Calu3 (cell line): ENCODE measurements at regions not wholly inside any gene's neighbourhood (a gene's known extent, or its start where the extent isn't known, plus 50 kb on each side); places are given as distances from the start of the nearest gene placed in this dataset.

ENCODE experiments used
- BruUV-seq: library from RNA; stranded (reverse); fragments of 400-500 nt; replicated peaks from 2 replicates; lab custom pipeline; 2021; lab: Mats Ljungman, UMichigan
- CTCF ChIA-PET: fragments of 300-600 bp; sonication (Branson Sonifier 250); formaldehyde crosslinking; loops from one replicate; lab custom pipeline; 2022; ENCODE audit warnings: antibody characterized with exemption; lab: Charles Lee
- DNase-seq: peaks from one replicate; pipeline ENCODE4 v3.0.0; 2022
- H3K27ac Mint-ChIP-seq: one replicate; pipeline ENCODE4 v1.8.0; 2022; ENCODE audit warnings: mixed read lengths; ENCODE audit not compliant: unreplicated experiment
- H3K27me3 Mint-ChIP-seq: one replicate; pipeline ENCODE4 v1.8.0; 2022; ENCODE audit warnings: mixed read lengths; ENCODE audit not compliant: unreplicated experiment
- H3K36me3 Mint-ChIP-seq: one replicate; pipeline ENCODE4 v1.8.0; 2022; ENCODE audit warnings: mild to moderate bottlenecking, moderate library complexity, mixed read lengths; ENCODE audit not compliant: insufficient read depth, unreplicated experiment
- H3K4me1 Mint-ChIP-seq: one replicate; pipeline ENCODE4 v1.8.0; 2022; ENCODE audit warnings: mild to moderate bottlenecking, low read depth, mixed read lengths; ENCODE audit not compliant: unreplicated experiment
- H3K4me3 Mint-ChIP-seq: one replicate; pipeline ENCODE4 v1.8.0; 2022; ENCODE audit warnings: mild to moderate bottlenecking, low read depth, moderate library complexity, mixed read lengths; ENCODE audit not compliant: unreplicated experiment
- H3K9me3 Mint-ChIP-seq: one replicate; pipeline ENCODE4 v1.8.0; 2022; ENCODE audit warnings: low read depth, mixed read lengths; ENCODE audit not compliant: unreplicated experiment
- CTCF ChIP-seq: fragments of 200-600 bp; IDR thresholded peaks from one replicate; pipeline ENCODE4 v1.8.0; 2022; ENCODE audit warnings: antibody characterized with exemption; ENCODE audit not compliant: unreplicated experiment
- intact Hi-C: fragments of 100-400 bp; cut with micrococcal nuclease; formaldehyde crosslinking; loops from one replicate; pipeline ENCODE4 v1.10.0; 2022; ENCODE audit not compliant: unreplicated experiment

DNA sequence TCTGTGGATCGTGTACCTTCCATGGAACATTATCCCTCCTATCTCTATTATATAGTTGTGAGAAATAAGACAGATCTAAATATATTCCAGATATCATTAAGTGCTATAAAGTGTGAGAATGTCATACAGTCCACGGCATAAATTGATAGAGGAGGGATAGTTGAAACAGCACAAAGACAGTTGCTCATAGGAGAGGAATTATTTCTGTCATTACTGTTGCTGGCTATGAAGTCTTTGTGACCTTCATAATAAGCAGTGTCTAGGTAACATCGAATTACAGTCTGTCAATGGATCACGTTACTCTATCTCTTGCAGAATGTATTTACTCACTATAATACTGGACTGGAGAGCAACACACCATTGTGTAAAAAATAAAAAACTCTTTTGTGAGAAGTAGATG, 671.5 kb upstream of the PCDH20 start:
- Mint-ChIP-seq H3K36me3 (no peaks in the 10 kb centered on the region), H3K4me3 (no peak overlapping the region), H3K9me3 (no peaks in the 10 kb centered on the region), H3K27me3 (no peaks in the 10 kb centered on the region), H3K27ac (no peak overlapping the region), H3K4me1 (no peaks in the 10 kb centered on the region)
- no peak for DNase-seq
- TF ChIP-seq CTCF, result no peak
- no TSS peak for BruUV-seq
- CTCF ChIA-PET, result no interaction called here
- intact Hi-C loops, result no loop called here

GRCh38 chr13:62085337-62086229, 669.9 kb upstream of the PCDH20 start:
- no peaks in the 10 kb centered on the region for H3K4me1 Mint-ChIP-seq
- no peak overlapping the region for H3K27ac Mint-ChIP-seq
- H3K27me3 Mint-ChIP-seq, result no peaks in the 10 kb centered on the region

GRCh38 chr13:62084728-62085127, 669.1 kb upstream of the PCDH20 start:
- no peak for DNase-seq
- Mint-ChIP-seq H3K4me1 (no peaks in the 10 kb centered on the region), H3K4me3 (no peak overlapping the region), H3K36me3 (no peaks in the 10 kb centered on the region), H3K27me3 (no peaks in the 10 kb centered on the region), H3K9me3 (no peaks in the 10 kb centered on the region), H3K27ac (no peak overlapping the region)
- CTCF ChIA-PET, result no interaction called here
- intact Hi-C loops, result no loop called here
- no TSS peak for BruUV-seq
- TF ChIP-seq CTCF, result no peak

More at GRCh38 chr13:62085337-62086229, 669.9 kb upstream of the PCDH20 start:
- Mint-ChIP-seq H3K36me3 (no peaks in the 10 kb centered on the region), H3K4me3 (no peak overlapping the region), H3K9me3 (no peaks in the 10 kb centered on the region)
- no TSS peak for BruUV-seq
- no peak for DNase-seq
- intact Hi-C loops, result no loop called here
- no peak for TF ChIP-seq CTCF
- CTCF ChIA-PET, result no interaction called here

DNA sequence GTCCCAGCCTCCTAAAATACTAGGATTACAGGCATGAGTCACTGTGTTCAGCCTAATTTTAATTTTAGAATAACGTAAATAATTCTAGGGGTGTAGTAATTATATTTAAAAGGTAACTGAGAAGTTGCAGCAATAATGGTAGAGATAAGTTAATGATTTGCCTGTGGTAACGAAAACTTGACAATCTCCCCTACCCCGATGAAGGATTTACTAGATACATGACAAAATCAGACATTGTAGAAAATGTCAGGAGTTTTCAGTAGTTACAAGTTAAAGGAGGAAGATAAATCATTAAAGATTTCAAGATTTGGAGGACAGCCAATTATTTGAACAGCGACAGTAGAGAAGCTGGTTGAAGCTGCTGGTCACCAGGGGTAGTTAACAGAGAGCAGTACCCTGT, 652.2 kb upstream of the PCDH20 start:
- Mint-ChIP-seq H3K27me3 (no peaks in the 10 kb centered on the region), H3K4me1 (peaks cover 7% of the 10 kb centered on the region), H3K36me3 (no peaks in the 10 kb centered on the region), H3K27ac (no peak overlapping the region), H3K4me3 (no peak overlapping the region), H3K9me3 (peaks cover 4% of the 10 kb centered on the region)
- no TSS peak for BruUV-seq
- intact Hi-C loops, result no loop called here
- no peak for TF ChIP-seq CTCF
- CTCF ChIA-PET, result no interaction called here
- no peak for DNase-seq
